ENCODE measurements at regions not wholly inside any gene's neighbourhood (a gene's known extent, or its start where the extent isn't known, plus 50 kb on each side); places are given as distances from the start of the nearest gene placed in this dataset.

- TF ChIP-seq TAF1 (IDR thresholded peaks at IDR 0.05; ENCODE audit: borderline replicate concordance, low read depth, low read length) (no peak), POLR2AphosphoS5 (IDR thresholded peaks at IDR 0.05; ENCODE audit: low read depth, low read length) (no peak)
Measured at GRCh38 chr5:54889826-54890225, 95.6 kb downstream of the ESM1 start.

All from GM12892 (cell line).